ENCODE measurements at regions not wholly inside any gene's neighbourhood (a gene's known extent, or its start where the extent isn't known, plus 50 kb on each side); places are given as distances from the start of the nearest gene placed in this dataset.

DNA sequence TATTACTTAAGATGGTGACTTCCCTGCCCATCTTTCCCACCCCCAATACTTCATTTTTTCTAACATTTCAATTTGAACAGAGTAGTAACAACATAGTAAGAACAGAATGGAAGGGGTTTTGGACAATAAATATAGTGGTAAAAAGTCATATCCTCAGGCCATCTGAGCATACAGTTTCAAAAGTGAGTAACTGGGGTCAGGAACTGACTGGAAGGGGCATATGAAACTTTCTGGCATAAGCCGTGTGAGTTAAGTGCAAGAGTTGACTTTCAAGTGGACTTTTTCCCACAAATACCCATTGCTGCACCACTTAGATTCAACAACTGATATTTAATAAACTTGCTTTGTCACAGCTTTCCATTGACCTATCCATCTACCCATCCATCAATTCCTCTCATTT lies 153.5 kb upstream of the IL12A start:
- H3K36me3 ChIP-seq (ENCODE audit: insufficient read depth, low read length), result no peaks in the 10 kb centered on the region
- peaks cover 10% of the 10 kb centered on the region for H3K4me1 ChIP-seq (ENCODE audit: insufficient read depth, low read length)
- H3K27me3 ChIP-seq (ENCODE audit: insufficient read depth, low read length), result no peaks in the 10 kb centered on the region

DNA sequence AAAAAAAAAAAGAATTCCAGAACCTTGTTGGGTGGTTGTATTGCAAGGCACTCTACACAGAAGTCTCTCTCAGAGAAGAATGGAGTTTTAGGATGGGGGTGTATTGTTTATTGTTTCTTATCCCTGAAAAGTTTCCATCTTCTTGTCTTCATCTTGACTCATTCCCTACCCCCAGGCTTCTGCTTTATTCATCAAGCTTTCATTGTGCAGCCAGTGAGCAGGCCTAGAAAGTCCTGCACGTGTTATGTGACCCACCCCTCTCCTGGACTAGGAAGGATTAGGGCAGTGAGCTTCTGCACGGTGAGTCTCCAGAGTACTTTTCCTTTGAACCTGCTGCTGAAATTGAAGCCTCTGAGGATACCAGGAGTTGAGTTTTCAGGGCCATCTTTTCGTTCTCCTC lies 150.9 kb upstream of the IL12A start:
- peaks cover 23% of the 10 kb centered on the region for H3K4me1 ChIP-seq (ENCODE audit: insufficient read depth, low read length)
- H3K27me3 ChIP-seq (ENCODE audit: insufficient read depth, low read length), result no peaks in the 10 kb centered on the region
- H3K9me3 ChIP-seq (ENCODE audit: low read length), result no peaks in the 10 kb centered on the region
- H3K36me3 ChIP-seq (ENCODE audit: insufficient read depth, low read length), result no peaks in the 10 kb centered on the region
- no peak overlapping the region for H2AFZ ChIP-seq (ENCODE audit: low read depth, low read length)
- H3K4me3 ChIP-seq (ENCODE audit: low read length), result no peak overlapping the region

More for the DNA sequence above, 153.5 kb upstream of the IL12A start:
- Histone ChIP-seq H2AFZ (ENCODE audit: low read depth, low read length) (no peak overlapping the region), H3K4me3 (ENCODE audit: low read length) (no peak overlapping the region), H3K9me3 (ENCODE audit: low read length) (no peaks in the 10 kb centered on the region)

DNA sequence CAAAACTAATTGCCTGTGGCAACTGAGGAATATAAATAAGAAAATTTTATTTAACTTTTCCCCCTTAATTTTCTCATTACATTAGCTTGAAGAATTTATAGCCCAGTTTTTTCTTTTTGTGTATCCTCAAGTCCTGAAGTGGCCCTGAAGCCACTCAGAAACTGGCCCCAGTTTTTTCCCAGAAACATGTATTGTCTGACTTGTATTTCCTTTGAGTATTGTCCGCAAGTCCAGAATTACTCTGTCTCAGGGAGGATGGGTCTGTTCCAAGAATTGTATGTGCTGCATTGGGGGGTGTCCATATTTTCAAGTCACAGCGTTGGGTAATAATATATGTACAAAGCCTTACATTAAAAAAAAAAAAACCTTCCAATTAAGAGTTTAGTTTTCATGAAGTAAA lies 149.7 kb upstream of the IL12A start:
- peak overlapping the region; percentile 83 for H3K4me3 ChIP-seq (ENCODE audit: low read length)
- H2AFZ ChIP-seq (ENCODE audit: low read depth, low read length), result no peak overlapping the region
- H3K27me3 ChIP-seq (ENCODE audit: insufficient read depth, low read length), result no peaks in the 10 kb centered on the region
- no peaks in the 10 kb centered on the region for H3K36me3 ChIP-seq (ENCODE audit: insufficient read depth, low read length)
- no peaks in the 10 kb centered on the region for H3K9me3 ChIP-seq (ENCODE audit: low read length)
- peaks cover 23% of the 10 kb centered on the region for H3K4me1 ChIP-seq (ENCODE audit: insufficient read depth, low read length)

DNA sequence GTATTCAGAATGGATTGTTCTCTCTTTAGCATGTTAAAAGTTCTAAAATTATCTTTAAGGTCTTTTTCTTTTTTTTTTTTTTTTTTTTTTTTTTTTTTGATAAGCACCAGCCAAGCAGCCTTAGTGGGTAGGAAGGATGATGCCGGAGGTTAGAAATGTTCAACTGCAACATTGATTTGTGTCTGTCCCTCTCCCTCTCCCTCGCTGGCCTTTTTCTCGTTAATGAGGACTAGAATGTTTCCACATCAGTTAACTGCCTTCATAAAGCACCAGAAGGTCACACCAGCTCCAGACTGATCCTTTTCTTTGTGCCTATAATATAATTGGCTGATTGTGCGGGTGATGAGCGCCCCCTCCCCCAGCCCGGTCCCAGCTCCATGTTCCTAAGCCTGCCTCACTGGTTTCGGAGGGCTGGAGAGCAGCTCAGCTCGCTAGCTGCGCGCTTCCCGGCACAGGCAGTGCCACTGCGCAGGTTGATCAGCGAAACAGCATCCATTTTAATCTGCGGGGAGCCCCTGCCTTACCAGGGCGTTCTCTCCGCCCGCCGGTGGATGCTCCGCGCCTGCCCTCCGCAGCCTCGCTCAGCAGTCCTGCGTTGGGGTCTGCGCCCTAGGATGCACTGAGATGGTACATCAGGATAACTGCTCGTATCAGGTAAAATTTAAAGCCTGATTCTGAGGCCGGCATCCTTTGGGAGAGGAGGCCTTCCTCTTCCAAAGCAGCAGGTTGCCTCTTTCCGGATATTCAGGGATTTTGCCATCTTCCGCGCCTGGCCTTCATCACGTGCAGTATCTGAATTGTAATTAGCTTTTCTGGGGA lies 148.9 kb upstream of the IL12A start, which contains the start of gene SCHIP1:
TSS of gene SCHIP1 (plus strand) at position 301 of the 819 bp plus-strand sequence.
- H3K27me3 ChIP-seq (ENCODE audit: insufficient read depth, low read length), result no peaks in the 10 kb centered on the region
- peaks cover 23% of the 10 kb centered on the region for H3K4me1 ChIP-seq (ENCODE audit: insufficient read depth, low read length)
- no peaks in the 10 kb centered on the region for H3K9me3 ChIP-seq (ENCODE audit: low read length)
- peak within 1 kb of the TSS; percentile 36 for H2AFZ ChIP-seq (ENCODE audit: low read depth, low read length)
- peak within 1 kb of the TSS; percentile 83 for H3K4me3 ChIP-seq (ENCODE audit: low read length)
- H3K36me3 ChIP-seq (ENCODE audit: insufficient read depth, low read length), result no peaks in the 10 kb centered on the region

DNA sequence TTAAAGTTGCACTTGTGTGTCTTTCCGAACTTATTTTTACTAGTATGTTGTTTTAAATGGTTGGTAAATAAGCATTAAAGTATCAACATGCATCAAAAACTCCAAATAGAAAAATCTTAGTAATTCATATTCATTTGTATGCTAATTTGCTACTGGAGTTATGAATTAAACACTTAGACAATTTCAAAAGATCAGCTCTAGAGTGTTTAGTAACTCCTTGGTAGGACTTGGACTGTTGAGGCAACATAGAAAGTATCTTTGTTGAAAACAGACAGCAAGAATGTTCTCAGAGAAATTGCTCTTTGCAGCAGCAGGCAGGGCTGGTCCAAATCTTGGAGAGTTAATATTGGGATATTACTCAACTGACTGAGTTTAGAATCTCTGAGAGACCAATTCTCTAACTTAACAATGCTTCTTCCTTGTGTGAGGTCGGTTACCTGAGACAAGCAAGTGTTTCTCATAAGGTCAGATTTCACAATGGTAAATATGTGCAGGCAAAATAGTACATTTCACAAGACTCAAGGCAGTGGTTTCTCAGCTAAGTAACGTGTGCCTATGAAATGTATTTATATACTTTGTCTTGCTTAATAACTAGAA lies 147.8 kb upstream of the IL12A start:
- H3K4me3 ChIP-seq (ENCODE audit: low read length), result peak overlapping the region; percentile 83

DNA sequence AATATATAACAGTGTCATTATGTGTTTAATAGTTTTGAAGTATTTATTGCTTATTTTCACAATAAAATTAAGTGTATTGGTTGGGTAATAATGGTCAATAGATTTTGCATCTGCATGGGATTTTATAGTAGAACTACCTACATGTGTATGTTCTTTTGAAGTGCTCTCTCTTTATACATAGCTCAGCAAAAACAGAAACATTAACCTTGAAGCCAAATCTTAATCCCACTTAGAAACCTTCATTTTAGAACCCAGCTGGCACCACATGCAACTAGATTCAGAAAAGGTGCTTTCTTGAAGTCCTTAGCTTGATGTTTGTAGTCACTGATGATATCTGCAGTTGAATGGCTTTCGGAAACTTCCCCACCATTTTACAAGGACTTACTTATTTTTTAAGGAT lies 146.9 kb upstream of the IL12A start:
- H3K9me3 ChIP-seq (ENCODE audit: low read length), result no peaks in the 10 kb centered on the region

More for the DNA sequence above, 147.8 kb upstream of the IL12A start:
- no peaks in the 10 kb centered on the region for H3K27me3 ChIP-seq (ENCODE audit: insufficient read depth, low read length)
- no peak overlapping the region for H2AFZ ChIP-seq (ENCODE audit: low read depth, low read length)
- H3K36me3 ChIP-seq (ENCODE audit: insufficient read depth, low read length), result no peaks in the 10 kb centered on the region
- H3K4me1 ChIP-seq (ENCODE audit: insufficient read depth, low read length), result peaks cover 23% of the 10 kb centered on the region
- H3K9me3 ChIP-seq (ENCODE audit: low read length), result no peaks in the 10 kb centered on the region

DNA sequence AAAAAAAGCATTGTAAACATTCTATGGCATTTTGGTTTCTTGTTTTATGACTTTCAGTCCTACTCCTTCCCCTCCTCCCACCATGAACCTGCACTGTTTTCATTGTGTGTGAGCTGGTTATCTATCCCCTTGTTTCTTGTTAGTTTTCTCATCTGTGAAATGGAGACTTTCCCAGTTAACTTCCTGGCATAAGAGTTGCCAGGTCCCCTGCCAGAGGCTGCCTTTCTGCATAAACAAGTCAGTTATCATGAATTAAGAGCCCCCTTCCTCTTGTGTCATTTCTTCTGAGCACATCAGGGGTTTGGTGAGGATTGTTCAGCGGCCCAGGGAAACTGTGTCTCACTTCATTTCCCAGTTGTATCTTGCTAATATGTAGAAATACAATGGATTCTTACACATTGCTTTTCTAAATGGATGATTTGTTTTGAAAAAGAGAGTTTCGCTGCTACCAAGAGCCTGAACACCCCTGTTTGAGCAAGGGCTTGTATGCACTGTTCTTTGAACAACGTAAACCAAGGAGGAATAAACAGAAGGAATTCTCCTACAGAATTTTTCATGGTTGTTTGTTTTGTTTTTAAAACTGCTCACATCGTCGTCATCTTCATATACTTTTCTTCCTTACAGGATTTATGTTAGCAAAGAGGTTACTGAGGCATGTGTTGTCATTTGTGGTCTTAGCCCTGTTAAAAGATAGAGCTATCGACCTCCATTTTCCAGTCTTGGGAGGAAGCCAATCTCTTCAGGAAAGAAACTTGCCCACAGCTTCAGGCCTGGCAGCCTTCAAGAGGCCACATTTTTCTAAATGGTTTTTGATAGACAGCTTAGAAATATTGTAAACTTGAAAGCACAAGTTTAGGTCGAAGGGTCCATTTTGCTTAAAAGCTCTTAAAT lies 144.6 kb upstream of the IL12A start:
- Histone ChIP-seq H3K4me1 (ENCODE audit: insufficient read depth, low read length) (peaks cover 17% of the 10 kb centered on the region), H3K36me3 (ENCODE audit: insufficient read depth, low read length) (no peaks in the 10 kb centered on the region), H3K9me3 (ENCODE audit: low read length) (no peaks in the 10 kb centered on the region), H3K4me3 (ENCODE audit: low read length) (no peak overlapping the region), H3K27me3 (ENCODE audit: insufficient read depth, low read length) (no peaks in the 10 kb centered on the region), H2AFZ (ENCODE audit: low read depth, low read length) (no peak overlapping the region)

More for the DNA sequence above, 146.9 kb upstream of the IL12A start:
- Histone ChIP-seq H3K36me3 (ENCODE audit: insufficient read depth, low read length) (no peaks in the 10 kb centered on the region), H3K4me3 (ENCODE audit: low read length) (peak overlapping the region; percentile 83), H3K27me3 (ENCODE audit: insufficient read depth, low read length) (no peaks in the 10 kb centered on the region), H3K4me1 (ENCODE audit: insufficient read depth, low read length) (peaks cover 23% of the 10 kb centered on the region), H2AFZ (ENCODE audit: low read depth, low read length) (no peak overlapping the region)

DNA sequence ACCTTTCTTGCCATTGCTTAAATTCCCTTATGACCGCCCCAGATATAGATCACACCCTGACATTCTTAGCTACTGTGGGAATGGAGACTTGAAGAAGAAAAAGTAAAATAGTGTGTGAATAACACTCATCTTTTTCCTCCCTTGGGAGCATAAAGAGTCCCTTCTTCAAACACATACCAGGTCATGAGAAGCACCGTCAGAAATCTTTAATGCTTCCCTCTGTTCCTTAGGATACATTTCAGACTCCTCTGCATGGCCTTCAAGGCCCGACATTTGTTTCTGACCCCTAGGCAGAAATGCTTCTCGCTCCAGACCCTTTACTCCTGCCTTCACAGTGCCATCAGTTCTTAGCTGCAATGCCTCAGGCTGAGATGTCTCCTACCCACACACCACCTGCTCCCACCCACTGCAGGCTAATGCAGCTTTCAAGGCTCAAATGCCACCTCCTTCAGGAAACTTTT lies 143.8 kb upstream of the IL12A start:
- Histone ChIP-seq H3K4me3 (ENCODE audit: low read length) (no peak overlapping the region), H3K27me3 (ENCODE audit: insufficient read depth, low read length) (no peaks in the 10 kb centered on the region), H3K9me3 (ENCODE audit: low read length) (no peaks in the 10 kb centered on the region), H3K4me1 (ENCODE audit: insufficient read depth, low read length) (peaks cover 13% of the 10 kb centered on the region), H2AFZ (ENCODE audit: low read depth, low read length) (no peak overlapping the region), H3K36me3 (ENCODE audit: insufficient read depth, low read length) (no peaks in the 10 kb centered on the region)

DNA sequence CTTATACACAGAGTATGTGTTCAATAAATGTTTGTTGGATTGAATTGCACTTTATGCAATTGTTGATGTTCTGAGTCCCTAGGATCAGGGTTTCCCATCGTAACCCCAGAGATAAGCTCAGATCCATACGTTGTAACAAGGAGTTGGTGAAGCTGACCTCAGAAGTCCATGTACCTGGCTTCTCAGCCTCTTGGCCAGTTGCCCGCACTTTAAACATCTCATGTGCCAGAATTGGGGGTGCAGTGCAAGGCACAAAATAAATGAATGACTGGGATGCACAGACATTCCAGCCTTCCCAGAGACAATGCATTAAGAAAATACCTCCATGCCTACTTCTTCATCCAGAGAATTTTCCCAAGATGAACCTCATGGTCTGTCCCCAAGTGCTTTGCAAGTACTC lies 142.9 kb upstream of the IL12A start:
- H2AFZ ChIP-seq (ENCODE audit: low read depth, low read length), result no peak overlapping the region
- peaks cover 13% of the 10 kb centered on the region for H3K4me1 ChIP-seq (ENCODE audit: insufficient read depth, low read length)

DNA sequence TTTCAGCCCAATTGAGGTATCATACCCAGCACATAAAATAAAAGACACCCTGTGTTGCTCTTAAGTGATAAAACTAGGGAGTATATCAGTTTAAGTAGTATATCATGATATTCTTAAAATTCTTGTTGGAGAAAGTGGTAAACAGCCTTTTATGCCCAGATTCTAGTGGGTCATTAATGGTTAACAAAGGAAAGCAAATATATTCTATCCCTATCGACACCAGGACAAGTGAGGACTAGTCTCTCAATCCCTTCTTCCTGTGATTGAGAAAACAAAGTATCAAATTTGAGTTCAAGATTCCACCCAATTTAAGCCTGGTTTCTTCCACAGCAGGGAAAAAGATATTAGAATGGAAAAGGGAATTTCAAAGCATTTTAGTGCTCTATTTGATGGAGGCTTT lies 142.4 kb upstream of the IL12A start:
- Histone ChIP-seq H3K4me3 (ENCODE audit: low read length) (no peak overlapping the region), H3K4me1 (ENCODE audit: insufficient read depth, low read length) (peaks cover 15% of the 10 kb centered on the region), H3K27me3 (ENCODE audit: insufficient read depth, low read length) (no peaks in the 10 kb centered on the region), H3K36me3 (ENCODE audit: insufficient read depth, low read length) (no peaks in the 10 kb centered on the region), H2AFZ (ENCODE audit: low read depth, low read length) (no peak overlapping the region), H3K9me3 (ENCODE audit: low read length) (no peaks in the 10 kb centered on the region)

More for the DNA sequence above, 142.9 kb upstream of the IL12A start:
- no peaks in the 10 kb centered on the region for H3K9me3 ChIP-seq (ENCODE audit: low read length)
- no peaks in the 10 kb centered on the region for H3K27me3 ChIP-seq (ENCODE audit: insufficient read depth, low read length)
- no peak overlapping the region for H3K4me3 ChIP-seq (ENCODE audit: low read length)
- H3K36me3 ChIP-seq (ENCODE audit: insufficient read depth, low read length), result no peaks in the 10 kb centered on the region

DNA sequence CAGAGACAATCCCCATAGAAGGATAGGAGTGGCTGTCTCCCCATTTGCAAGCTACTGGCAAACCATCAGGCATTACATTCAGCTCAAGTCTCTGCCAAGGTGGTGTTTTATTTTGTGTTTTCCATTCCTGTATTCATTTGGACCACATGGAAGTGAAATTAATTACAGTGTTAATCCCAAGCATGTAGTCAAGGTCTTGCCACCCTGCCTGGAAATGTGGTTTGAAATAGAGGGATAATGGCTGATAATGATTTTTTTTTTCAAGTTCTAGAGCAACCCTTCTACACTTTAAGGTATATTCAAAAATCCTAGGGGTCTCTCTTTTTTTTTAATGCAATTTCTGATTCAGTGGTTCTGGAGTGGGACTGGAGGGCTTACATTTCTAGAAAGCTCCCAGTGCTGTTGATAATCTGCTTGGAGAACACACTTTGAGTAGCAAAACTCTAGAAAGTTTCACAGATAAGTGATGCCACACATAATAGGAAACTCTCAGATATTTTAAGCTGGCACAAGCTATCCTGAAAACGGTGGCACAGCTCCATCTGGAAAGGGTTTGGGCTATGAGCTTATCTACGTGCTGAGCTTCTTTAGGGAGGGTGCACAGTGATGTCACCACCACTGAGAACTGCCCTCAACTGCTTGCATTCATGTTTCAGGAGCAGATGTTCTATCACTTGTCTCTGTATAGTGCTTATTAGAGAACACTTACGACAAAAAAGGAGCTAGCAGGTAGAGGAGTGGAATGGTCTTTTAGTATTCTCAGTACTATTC lies 140.1 kb upstream of the IL12A start:
- H3K36me3 ChIP-seq (ENCODE audit: insufficient read depth, low read length), result no peaks in the 10 kb centered on the region
- peaks cover 26% of the 10 kb centered on the region for H3K4me1 ChIP-seq (ENCODE audit: insufficient read depth, low read length)
- no peaks in the 10 kb centered on the region for H3K9me3 ChIP-seq (ENCODE audit: low read length)
- no peaks in the 10 kb centered on the region for H3K27me3 ChIP-seq (ENCODE audit: insufficient read depth, low read length)
- H3K4me3 ChIP-seq (ENCODE audit: low read length), result no peak overlapping the region
- no peak overlapping the region for H2AFZ ChIP-seq (ENCODE audit: low read depth, low read length)

DNA sequence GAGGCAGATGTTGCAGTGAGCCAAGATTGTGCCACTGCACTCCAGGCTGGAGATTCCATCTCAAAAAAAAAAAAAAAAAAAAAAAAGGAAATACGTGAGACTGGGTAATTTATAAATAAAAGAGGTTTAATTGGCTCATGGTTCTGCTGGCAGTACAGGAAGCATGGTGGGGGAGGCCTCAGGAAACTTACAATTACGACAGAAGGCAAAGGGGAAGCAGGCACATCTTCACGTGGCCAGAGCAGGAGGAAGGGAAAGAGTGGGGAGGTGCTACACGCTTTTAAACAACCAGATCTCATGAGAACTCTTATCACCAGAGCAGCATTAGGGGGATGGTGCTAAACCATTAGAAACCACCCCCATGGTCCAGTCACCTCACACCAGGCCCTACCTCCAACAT lies 138.2 kb upstream of the IL12A start:
- Histone ChIP-seq H3K9me3 (ENCODE audit: low read length) (no peaks in the 10 kb centered on the region), H3K4me3 (ENCODE audit: low read length) (no peak overlapping the region), H3K4me1 (ENCODE audit: insufficient read depth, low read length) (peaks cover 41% of the 10 kb centered on the region), H3K36me3 (ENCODE audit: insufficient read depth, low read length) (no peaks in the 10 kb centered on the region), H2AFZ (ENCODE audit: low read depth, low read length) (no peak overlapping the region), H3K27me3 (ENCODE audit: insufficient read depth, low read length) (no peaks in the 10 kb centered on the region)

All from neuron (in vitro differentiated cells).